ENCODE measurements at regions not wholly inside any gene's neighbourhood (a gene's known extent, or its start where the extent isn't known, plus 50 kb on each side); places are given as distances from the start of the nearest gene placed in this dataset.

- H3K27me3 Mint-ChIP-seq: no peaks in the 10 kb centered on the region
- H3K4me3 Mint-ChIP-seq: no peak overlapping the region
- no peak overlapping the region for H3K27ac Mint-ChIP-seq
- intact Hi-C loops (cut with micrococcal nuclease): no loop called here
- CTCF ChIA-PET: no interaction called here
- no peaks in the 10 kb centered on the region for H3K36me3 Mint-ChIP-seq (ENCODE audit: low read depth)
- ATAC-seq (ENCODE audit: low read depth) (no peak), DNase-seq (no peak)
- POLR2A ChIA-PET: no interaction called here
- no peak for TF ChIP-seq CTCF (IDR thresholded peaks at IDR 0.05)
- peaks cover 2% of the 10 kb centered on the region for H3K9me3 Mint-ChIP-seq
- no peaks in the 10 kb centered on the region for H3K4me1 Mint-ChIP-seq
Observed at GRCh38 chr20:60791823-60792222, 460.2 kb upstream of the CDH4 start.

GRCh38 chr20:60792941-60793340 lies 459.1 kb upstream of the CDH4 start:
- ChIA-PET POLR2A (no interaction called here), CTCF (no interaction called here)
- TF ChIP-seq CTCF (IDR thresholded peaks at IDR 0.05): no peak
- H3K4me1 Mint-ChIP-seq: no peaks in the 10 kb centered on the region
- peaks cover 2% of the 10 kb centered on the region for H3K9me3 Mint-ChIP-seq
- no peak overlapping the region for H3K27ac Mint-ChIP-seq
- ATAC-seq (ENCODE audit: low read depth) (no peak), DNase-seq (no peak)
- H3K4me3 Mint-ChIP-seq: no peak overlapping the region
- intact Hi-C loops (cut with micrococcal nuclease): no loop called here
- H3K36me3 Mint-ChIP-seq (ENCODE audit: low read depth): no peaks in the 10 kb centered on the region
- no peaks in the 10 kb centered on the region for H3K27me3 Mint-ChIP-seq

- Mint-ChIP-seq H3K36me3 (ENCODE audit: low read depth) (no peaks in the 10 kb centered on the region), H3K4me3 (no peak overlapping the region), H3K27me3 (no peaks in the 10 kb centered on the region), H3K4me1 (no peaks in the 10 kb centered on the region), H3K9me3 (peaks cover 2% of the 10 kb centered on the region), H3K27ac (no peak overlapping the region)
- DNase-seq: no peak
- POLR2A ChIA-PET: no interaction called here
- ATAC-seq (ENCODE audit: low read depth): no peak
- CTCF ChIA-PET: no interaction called here
- intact Hi-C loops (cut with micrococcal nuclease): no loop called here
- TF ChIP-seq CTCF (IDR thresholded peaks at IDR 0.05): no peak
Observed at GRCh38 chr20:60794674-60795073, 457.4 kb upstream of the CDH4 start.

- ChIA-PET CTCF (no interaction called here), POLR2A (no interaction called here)
- no peak for TF ChIP-seq CTCF (IDR thresholded peaks at IDR 0.05)
- no peak for ATAC-seq (ENCODE audit: low read depth)
- DNase-seq: no peak
- Mint-ChIP-seq H3K27me3 (no peaks in the 10 kb centered on the region), H3K4me1 (no peaks in the 10 kb centered on the region), H3K4me3 (no peak overlapping the region), H3K36me3 (ENCODE audit: low read depth) (no peaks in the 10 kb centered on the region), H3K9me3 (peaks cover 5% of the 10 kb centered on the region), H3K27ac (no peak overlapping the region)
- intact Hi-C loops (cut with micrococcal nuclease): no loop called here
Observed at GRCh38 chr20:60795651-60796050, 456.4 kb upstream of the CDH4 start.

GRCh38 chr20:60800185-60800584 lies 451.9 kb upstream of the CDH4 start:
- POLR2A ChIA-PET: no interaction called here
- intact Hi-C loops (cut with micrococcal nuclease): no loop called here
- Mint-ChIP-seq H3K27me3 (no peaks in the 10 kb centered on the region), H3K4me3 (no peak overlapping the region), H3K9me3 (peaks cover 10% of the 10 kb centered on the region), H3K4me1 (no peaks in the 10 kb centered on the region), H3K36me3 (ENCODE audit: low read depth) (no peaks in the 10 kb centered on the region), H3K27ac (no peak overlapping the region)
- no peak for TF ChIP-seq CTCF (IDR thresholded peaks at IDR 0.05)
- CTCF ChIA-PET: no interaction called here
- DNase-seq (no peak), ATAC-seq (ENCODE audit: low read depth) (no peak)

All from activated B cell treated with CpG ODN at 0.5 μM for 24 hours (primary cell).